ENCODE measurements at regions not wholly inside any gene's neighbourhood (a gene's known extent, or its start where the extent isn't known, plus 50 kb on each side); places are given as distances from the start of the nearest gene placed in this dataset.
A peak's percentile ranks its signal among the peaks of the same experiment; 100 is the strongest.

DNA sequence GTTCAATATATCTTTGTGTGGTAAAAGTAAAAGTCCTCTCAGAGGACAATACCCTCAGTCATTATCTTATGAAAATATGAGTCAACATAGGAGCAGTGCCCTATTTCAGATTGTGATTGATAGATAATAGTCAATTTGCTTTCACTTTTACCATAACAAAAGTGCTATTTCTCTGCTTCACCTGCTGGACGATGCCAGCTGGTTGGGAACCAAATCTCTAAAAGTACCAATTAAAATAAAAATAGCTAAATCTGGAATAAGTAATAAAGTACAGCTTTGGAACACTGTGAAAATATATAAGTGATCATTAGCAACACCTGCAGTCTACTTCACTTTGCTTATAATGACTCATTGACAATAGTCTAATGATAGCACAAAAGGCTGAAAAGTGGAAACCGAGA, 390.3 kb upstream of the AGTR1 start:
- in situ Hi-C loops (cut with MboI; ENCODE audit: low sequenced_read_pairs in 4 of 4), result no loop called here
- Histone ChIP-seq H3K36me3 (no peaks in the 10 kb centered on the region), H3K9me3 (no peaks in the 10 kb centered on the region), H3K27me3 (no peaks in the 10 kb centered on the region), H3K27ac (no peak overlapping the region), H3K4me3 (no peak overlapping the region), H3K4me1 (no peaks in the 10 kb centered on the region)
- intact Hi-C loops (cut with DNase I; ENCODE audit: low total_unique reads), result loop anchor here (5.0 kb wide), 1 partner anchor 640 kb away; no protein-coding TSS in a partner anchor
- no peak for DNase-seq
- no peak for ATAC-seq
- TF ChIP-seq, protein P1, sequence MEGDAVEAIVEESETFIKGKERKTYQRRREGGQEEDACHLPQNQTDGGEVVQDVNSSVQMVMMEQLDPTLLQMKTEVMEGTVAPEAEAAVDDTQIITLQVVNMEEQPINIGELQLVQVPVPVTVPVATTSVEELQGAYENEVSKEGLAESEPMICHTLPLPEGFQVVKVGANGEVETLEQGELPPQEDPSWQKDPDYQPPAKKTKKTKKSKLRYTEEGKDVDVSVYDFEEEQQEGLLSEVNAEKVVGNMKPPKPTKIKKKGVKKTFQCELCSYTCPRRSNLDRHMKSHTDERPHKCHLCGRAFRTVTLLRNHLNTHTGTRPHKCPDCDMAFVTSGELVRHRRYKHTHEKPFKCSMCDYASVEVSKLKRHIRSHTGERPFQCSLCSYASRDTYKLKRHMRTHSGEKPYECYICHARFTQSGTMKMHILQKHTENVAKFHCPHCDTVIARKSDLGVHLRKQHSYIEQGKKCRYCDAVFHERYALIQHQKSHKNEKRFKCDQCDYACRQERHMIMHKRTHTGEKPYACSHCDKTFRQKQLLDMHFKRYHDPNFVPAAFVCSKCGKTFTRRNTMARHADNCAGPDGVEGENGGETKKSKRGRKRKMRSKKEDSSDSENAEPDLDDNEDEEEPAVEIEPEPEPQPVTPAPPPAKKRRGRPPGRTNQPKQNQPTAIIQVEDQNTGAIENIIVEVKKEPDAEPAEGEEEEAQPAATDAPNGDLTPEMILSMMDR (IDR thresholded peaks at IDR 0.05 in 4 of 5, conservative IDR thresholded peaks at IDR 0.05 in 1 of 5), result no peak
- no peak for TF ChIP-seq POLR2A (IDR thresholded peaks at IDR 0.05)

DNA sequence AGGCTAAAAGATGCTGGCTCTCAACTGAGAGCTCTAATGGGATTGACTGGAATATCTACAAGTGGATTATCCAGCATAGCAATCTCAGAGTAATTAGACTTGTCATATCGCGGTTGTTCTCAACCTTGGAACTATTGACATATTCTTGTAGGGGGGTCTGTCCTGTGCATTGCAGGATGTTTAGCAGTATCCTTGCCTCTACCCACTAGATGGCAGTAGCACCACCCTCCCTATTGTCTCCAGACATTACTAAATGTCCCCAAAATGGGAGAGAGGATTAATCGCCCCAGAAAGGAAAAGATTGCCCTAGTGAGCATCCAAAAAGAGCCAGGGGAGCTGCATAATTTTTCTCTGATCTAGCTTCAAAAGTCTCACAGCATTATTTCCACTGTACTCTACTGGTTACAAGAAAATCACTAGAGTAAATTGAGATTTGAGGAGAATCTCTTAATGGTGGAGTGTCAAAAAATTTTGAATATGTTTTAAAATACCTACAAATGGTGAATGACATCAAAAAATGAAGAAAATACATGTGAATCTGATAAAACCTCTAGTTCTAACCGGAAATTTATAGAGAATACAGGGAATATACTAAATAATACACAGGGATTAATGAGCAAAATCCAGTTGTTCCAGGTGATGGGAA, 388.2 kb upstream of the AGTR1 start:
- no peak overlapping the region for H3K4me3 ChIP-seq
- no peaks in the 10 kb centered on the region for H3K27me3 ChIP-seq
- ATAC-seq, result no peak
- no peak for DNase-seq
- no peak for TF ChIP-seq POLR2A (IDR thresholded peaks at IDR 0.05)
- TF ChIP-seq, protein P1 (IDR thresholded peaks at IDR 0.05 in 4 of 5, conservative IDR thresholded peaks at IDR 0.05 in 1 of 5), result peak in 2 of 5 experiments; percentile 38 to 46
- H3K27ac ChIP-seq, result no peak overlapping the region
- no peaks in the 10 kb centered on the region for H3K4me1 ChIP-seq
- H3K9me3 ChIP-seq, result no peaks in the 10 kb centered on the region
- in situ Hi-C loops (cut with MboI; ENCODE audit: low sequenced_read_pairs in 4 of 4), result no loop called here
- intact Hi-C loops (cut with DNase I; ENCODE audit: low total_unique reads), result loop anchor here (5.0 kb wide), 1 partner anchor 638 kb away; no protein-coding TSS in a partner anchor
- H3K36me3 ChIP-seq, result no peaks in the 10 kb centered on the region

DNA sequence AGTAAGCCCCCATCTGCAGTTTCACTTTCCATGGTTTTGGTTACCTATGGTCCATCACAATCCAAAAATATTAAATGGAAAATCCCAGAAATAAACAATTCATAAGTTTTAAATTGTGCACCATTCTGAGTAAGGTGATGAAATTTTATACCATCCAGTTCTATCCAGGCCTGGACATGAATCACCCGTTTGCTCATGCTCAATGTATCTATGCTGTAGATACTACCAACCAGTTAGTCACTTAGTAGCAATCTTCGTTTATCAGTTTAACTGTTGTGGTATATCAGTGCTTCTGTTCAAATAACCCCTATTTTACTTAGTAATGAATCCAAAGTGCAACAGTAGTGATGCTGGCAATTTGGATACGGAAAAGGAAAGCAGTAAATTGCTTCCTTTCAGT, 381.9 kb upstream of the AGTR1 start:
- TF ChIP-seq, protein P1 (IDR thresholded peaks at IDR 0.05 in 4 of 5, conservative IDR thresholded peaks at IDR 0.05 in 1 of 5), result no peak
- no peak for TF ChIP-seq POLR2A (IDR thresholded peaks at IDR 0.05)
- Histone ChIP-seq H3K27me3 (no peaks in the 10 kb centered on the region), H3K27ac (no peak overlapping the region), H3K4me1 (no peaks in the 10 kb centered on the region), H3K9me3 (no peaks in the 10 kb centered on the region), H3K4me3 (no peak overlapping the region), H3K36me3 (no peaks in the 10 kb centered on the region)
- intact Hi-C loops (cut with DNase I; ENCODE audit: low total_unique reads) (no loop called here), in situ Hi-C loops (cut with MboI; ENCODE audit: low sequenced_read_pairs in 4 of 4) (no loop called here)
- DNase-seq (no peak), ATAC-seq (no peak)

DNA sequence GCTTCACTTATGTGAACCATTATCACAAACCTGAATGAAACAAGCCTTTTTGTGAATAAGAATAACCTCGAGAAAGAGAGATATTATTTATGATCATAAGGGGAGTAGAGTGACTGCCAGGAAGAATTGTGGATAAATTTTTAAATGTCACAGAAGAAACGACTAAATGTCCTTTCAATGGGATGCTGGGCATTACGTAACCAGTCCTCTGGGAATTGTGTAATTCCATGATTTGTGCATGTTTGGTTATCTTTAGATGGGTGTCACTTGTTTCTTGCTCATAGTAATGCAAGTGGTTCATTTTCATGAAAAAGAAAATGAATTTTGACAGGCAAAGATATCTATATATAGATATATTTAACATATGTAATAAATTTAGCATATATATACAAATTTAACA, 379.5 kb upstream of the AGTR1 start:
- in situ Hi-C loops (cut with MboI; ENCODE audit: low sequenced_read_pairs in 4 of 4), result no loop called here

More for the DNA sequence above, 379.5 kb upstream of the AGTR1 start:
- ATAC-seq (no peak), DNase-seq (no peak)
- Histone ChIP-seq H3K36me3 (no peaks in the 10 kb centered on the region), H3K27ac (no peak overlapping the region), H3K27me3 (no peaks in the 10 kb centered on the region), H3K9me3 (no peaks in the 10 kb centered on the region), H3K4me1 (no peaks in the 10 kb centered on the region), H3K4me3 (no peak overlapping the region)
- intact Hi-C loops (cut with DNase I; ENCODE audit: low total_unique reads), result no loop called here
- no peak for TF ChIP-seq POLR2A (IDR thresholded peaks at IDR 0.05)
- TF ChIP-seq, protein P1 (IDR thresholded peaks at IDR 0.05 in 4 of 5, conservative IDR thresholded peaks at IDR 0.05 in 1 of 5), result no peak
